Colonic mucosa (tissue), 4 donors: ENCODE measurements at regions not wholly inside any gene's neighbourhood (a gene's known extent, or its start where the extent isn't known, plus 50 kb on each side); places are given as distances from the start of the nearest gene placed in this dataset.
"Not testable (repeated sequence)": the region's sequence is repeated elsewhere in the genome, so short reads cannot be mapped to it uniquely, and the experiment has no call there.

Experiments
- DNase-seq: peaks from one replicate; pipeline ENCODE4 v3.0.0-alpha.2; 2020
- H3K27ac ChIP-seq: fragments of 200-600 bp; one replicate; pipeline ENCODE4 v1.8.0; 2021
- H3K27me3 ChIP-seq: fragments of 200-600 bp; one replicate; pipeline ENCODE4 v1.8.0; 2021
- H3K36me3 ChIP-seq: fragments of 200-600 bp; one replicate; pipeline ENCODE4 v1.8.0; 2021
- H3K4me1 ChIP-seq: fragments of 200-600 bp; one replicate; pipeline ENCODE4 v1.8.0; 2021; ENCODE audit warnings: mild to moderate bottlenecking
- H3K4me3 ChIP-seq: fragments of 200-600 bp; one replicate; pipeline ENCODE4 v1.8.0; 2021
- H3K9ac ChIP-seq, 2 donors: one replicate each; pipeline ENCODE4 v1.7.0; 2013; ENCODE audit warnings: control low read depth in 2 of 2, low read depth in 2 of 2, low read length in 2 of 2
- H3K9me3 ChIP-seq: fragments of 200-600 bp; one replicate; pipeline ENCODE4 v1.8.0; 2021
- CTCF ChIP-seq: fragments of 200-600 bp; IDR thresholded peaks from one replicate; pipeline ENCODE4 v1.8.0; 2022; ENCODE audit warnings: antibody characterized with exemption, mild to moderate bottlenecking
- intact Hi-C: fragments of 100-400 bp; cut with DNase I; formaldehyde crosslinking; loops from one replicate; pipeline ENCODE4 v1.14.1; 2022
- donor health status: healthy.
- donor health status: DM: no; HTN: no; CAD: no.
- donor health status: DM: no; HTN: no; CAD: no.

- no peak for DNase-seq
- H3K9ac ChIP-seq = no peak overlapping the region
- H3K27ac ChIP-seq = no peak overlapping the region
- H3K4me1 ChIP-seq = no peaks in the 10 kb centered on the region
- no peaks in the 10 kb centered on the region for H3K36me3 ChIP-seq
- intact Hi-C loops = no loop called here
- no peaks in the 10 kb centered on the region for H3K27me3 ChIP-seq
- no peaks in the 10 kb centered on the region for H3K9me3 ChIP-seq
- TF ChIP-seq CTCF = no peak
- no peak overlapping the region for H3K4me3 ChIP-seq
Measured at GRCh38 chr5:85556464-85556863, 1061.3 kb upstream of the COX7C start.

- Histone ChIP-seq H3K9me3 (no peaks in the 10 kb centered on the region), H3K27me3 (no peaks in the 10 kb centered on the region), H3K4me1 (no peaks in the 10 kb centered on the region), H3K27ac (no peak overlapping the region), H3K36me3 (no peaks in the 10 kb centered on the region), H3K9ac (no peak overlapping the region), H3K4me3 (no peak overlapping the region)
- intact Hi-C loops = no loop called here
- TF ChIP-seq CTCF = no peak
- no peak for DNase-seq
Measured at GRCh38 chr5:85576666-85577065, 1041.1 kb upstream of the COX7C start.

- H3K27ac ChIP-seq, H3K27me3 ChIP-seq, H3K9me3 ChIP-seq, DNase-seq, H3K4me1 ChIP-seq, H3K4me3 ChIP-seq, H3K9ac ChIP-seq, H3K36me3 ChIP-seq, intact Hi-C loops: not testable (repeated sequence)
Measured at GRCh38 chr5:85587806-85588205, 1029.9 kb upstream of the COX7C start.

GRCh38 chr5:85588268-85588667, 1029.5 kb upstream of the COX7C start:
- DNase-seq, H3K4me1 ChIP-seq, H3K9ac ChIP-seq, H3K36me3 ChIP-seq, H3K9me3 ChIP-seq, H3K27ac ChIP-seq, H3K27me3 ChIP-seq, intact Hi-C loops, H3K4me3 ChIP-seq: not testable (repeated sequence)

- Histone ChIP-seq H3K4me3 (no peak overlapping the region), H3K4me1 (no peaks in the 10 kb centered on the region), H3K9me3 (no peaks in the 10 kb centered on the region), H3K27ac (no peak overlapping the region), H3K36me3 (no peaks in the 10 kb centered on the region), H3K27me3 (no peaks in the 10 kb centered on the region), H3K9ac (no peak overlapping the region)
- intact Hi-C loops = no loop called here
- no peak for TF ChIP-seq CTCF
- DNase-seq = no peak
Measured at GRCh38 chr5:85590764-85591163, 1027.0 kb upstream of the COX7C start.

GRCh38 chr5:85591311-85591710, 1026.4 kb upstream of the COX7C start:
- H3K27me3 ChIP-seq = no peaks in the 10 kb centered on the region
- TF ChIP-seq CTCF = no peak
- no peak overlapping the region for H3K4me3 ChIP-seq
- H3K36me3 ChIP-seq = no peaks in the 10 kb centered on the region
- DNase-seq = no peak
- no peaks in the 10 kb centered on the region for H3K9me3 ChIP-seq
- intact Hi-C loops = no loop called here
- no peaks in the 10 kb centered on the region for H3K4me1 ChIP-seq
- no peak overlapping the region for H3K27ac ChIP-seq
- no peak overlapping the region for H3K9ac ChIP-seq

- no peaks in the 10 kb centered on the region for H3K27me3 ChIP-seq
- intact Hi-C loops = no loop called here
- no peaks in the 10 kb centered on the region for H3K9me3 ChIP-seq
- no peak overlapping the region for H3K27ac ChIP-seq
- H3K4me1 ChIP-seq = no peaks in the 10 kb centered on the region
- no peak overlapping the region for H3K4me3 ChIP-seq
- no peak overlapping the region for H3K9ac ChIP-seq
- no peak for DNase-seq
- no peaks in the 10 kb centered on the region for H3K36me3 ChIP-seq
- no peak for TF ChIP-seq CTCF
Measured at GRCh38 chr5:85602843-85603242, 1014.9 kb upstream of the COX7C start.
